H4 (cell line): ENCODE measurements at regions not wholly inside any gene's neighbourhood (a gene's known extent, or its start where the extent isn't known, plus 50 kb on each side); places are given as distances from the start of the nearest gene placed in this dataset.
"Not testable (repeated sequence)": the region's sequence is repeated elsewhere in the genome, so short reads cannot be mapped to it uniquely, and the experiment has no call there.

ENCODE experiments used
- DNase-seq: peaks from one replicate; pipeline ENCODE4 v3.0.0-alpha.2; 2015; ENCODE audit warnings: low spot score

DNA sequence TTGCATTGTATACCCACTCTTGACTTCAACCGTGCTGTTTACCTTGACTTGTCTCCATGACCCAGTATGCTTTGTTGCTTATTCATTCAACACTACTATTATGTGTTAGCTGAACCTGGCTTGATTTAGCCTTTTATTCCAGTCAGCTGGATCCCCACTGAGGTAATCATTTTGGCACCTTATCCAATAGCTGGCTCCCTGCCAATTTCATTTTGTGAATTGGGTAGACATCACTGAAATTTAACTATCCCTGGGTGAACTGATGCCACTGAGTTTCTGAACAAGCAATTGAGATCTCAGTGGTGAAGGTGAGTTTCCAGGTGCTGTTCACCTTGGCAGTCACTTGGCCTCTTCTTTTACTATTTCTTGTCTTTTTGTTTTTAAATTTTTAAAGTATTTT, 584.3 kb downstream of the ADCYAP1 start:
- no peak for DNase-seq

GRCh38 chr18:1495387-1495786, 590.7 kb downstream of the ADCYAP1 start:
- no peak for DNase-seq

- no peak for DNase-seq
Observed at GRCh38 chr18:1496096-1496495, 591.4 kb downstream of the ADCYAP1 start.

- no peak for DNase-seq
Observed at GRCh38 chr18:1498216-1498615, 593.5 kb downstream of the ADCYAP1 start.

- DNase-seq, result no peak
Observed at GRCh38 chr18:1499265-1499664, 594.6 kb downstream of the ADCYAP1 start.

- DNase-seq, result no peak
Observed at GRCh38 chr18:1503847-1504246, 599.2 kb downstream of the ADCYAP1 start.

DNA sequence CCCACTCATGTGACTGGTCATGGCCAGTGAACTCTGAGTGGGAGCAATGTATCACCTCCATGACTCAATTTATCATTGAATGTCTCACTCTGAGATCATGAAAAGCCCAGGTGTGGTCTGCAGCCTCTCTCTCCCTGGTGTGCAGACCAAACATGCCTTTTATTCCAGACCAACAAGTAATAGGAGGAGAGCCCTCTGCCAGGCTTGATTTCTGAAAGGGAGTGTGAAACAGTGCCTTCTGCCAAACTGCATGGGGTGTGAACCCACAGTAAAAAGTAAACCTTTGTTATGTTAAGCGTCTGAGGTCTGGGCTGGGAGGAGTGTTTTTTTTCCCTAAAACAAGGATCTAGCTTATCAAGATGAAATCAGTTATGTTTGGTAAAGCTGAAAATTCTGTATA, 601.2 kb downstream of the ADCYAP1 start:
- DNase-seq, result no peak

DNA sequence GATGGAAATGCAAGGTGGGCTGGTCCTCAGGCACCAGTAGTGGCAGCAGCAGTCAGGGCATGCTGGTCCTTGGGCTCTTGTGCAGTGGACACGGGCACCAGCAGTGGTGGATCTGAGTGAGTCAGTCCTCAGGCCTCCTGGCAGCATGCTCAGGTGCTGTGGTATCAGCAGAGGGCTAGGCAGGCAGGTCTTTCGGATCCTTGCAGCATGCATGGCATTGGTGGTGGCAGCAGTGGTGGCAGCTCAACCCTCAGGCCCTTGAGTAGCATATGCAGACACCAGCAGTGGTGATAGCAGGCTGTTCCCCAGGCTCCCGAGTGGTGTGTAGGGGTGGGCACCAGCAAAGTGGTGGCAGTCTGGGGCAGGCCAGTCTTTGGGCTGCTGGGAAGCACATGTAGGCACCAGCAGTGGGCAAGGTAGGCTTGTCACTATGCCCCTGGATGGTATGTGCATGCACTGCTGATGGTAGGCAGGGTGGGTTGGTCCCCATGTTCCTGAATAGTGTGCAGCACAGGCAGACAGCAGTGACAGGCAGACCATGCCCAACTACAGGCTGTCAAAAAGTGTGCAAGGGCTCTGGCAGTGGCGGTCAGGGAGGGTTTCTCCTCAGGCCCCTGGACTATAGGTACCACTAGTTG, 606.0 kb downstream of the ADCYAP1 start:
- no peak for DNase-seq

GRCh38 chr18:1511619-1512311, 607.1 kb downstream of the ADCYAP1 start:
- DNase-seq, result no peak

DNA sequence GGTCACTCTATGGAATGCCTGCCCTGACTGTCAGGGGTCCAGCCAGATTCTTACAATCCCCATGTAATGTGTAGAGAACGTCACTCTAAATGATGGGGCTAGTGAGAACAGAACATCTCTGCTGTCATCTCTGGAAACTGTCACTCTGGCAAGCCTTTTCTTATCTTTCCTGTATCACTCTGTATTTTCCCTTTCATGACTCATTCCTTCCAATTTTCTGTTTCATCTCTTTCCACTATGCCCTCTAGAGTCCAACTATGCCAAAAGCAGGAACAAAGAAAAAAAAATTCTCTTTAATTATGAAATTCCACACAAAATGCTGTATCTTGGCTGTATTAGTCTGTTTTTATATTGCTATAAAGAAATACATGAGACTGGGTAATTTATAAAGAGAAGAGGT, 608.8 kb downstream of the ADCYAP1 start:
- DNase-seq, result no peak

DNA sequence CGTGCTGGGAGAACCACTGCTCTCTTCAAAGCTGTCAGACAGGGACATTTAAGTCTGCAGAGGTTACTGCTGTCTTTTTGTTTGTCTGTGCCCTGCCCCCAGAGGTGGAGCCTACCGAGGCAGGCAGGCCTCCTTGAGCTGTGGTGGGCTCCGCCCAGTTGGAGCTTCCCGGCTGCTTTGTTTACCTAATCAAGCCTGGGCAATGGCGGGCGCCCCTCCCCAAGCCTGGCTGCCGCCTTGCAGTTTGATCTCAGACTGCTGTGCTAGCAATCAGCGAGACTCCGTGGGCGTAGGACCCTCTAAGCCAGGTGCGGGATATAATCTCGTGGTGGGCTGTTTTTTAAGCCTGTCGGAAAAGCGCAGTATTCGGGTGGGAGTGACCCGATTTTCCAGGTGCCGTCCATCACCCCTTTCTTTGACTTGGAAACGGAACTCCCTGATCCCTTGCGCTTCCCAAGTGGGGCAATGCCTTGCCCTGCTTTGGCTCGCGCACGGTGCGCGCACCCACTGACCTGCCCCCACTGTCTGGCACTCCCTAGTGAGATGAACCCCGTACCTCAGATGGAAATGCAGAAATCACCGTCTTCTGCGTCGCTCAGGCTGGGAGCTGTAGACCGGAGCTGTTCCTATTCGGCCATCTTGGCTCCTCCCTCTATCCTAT, 617.0 kb downstream of the ADCYAP1 start:
- DNase-seq, result not testable (repeated sequence)

GRCh38 chr18:1522249-1522615, 617.6 kb downstream of the ADCYAP1 start:
- no peak for DNase-seq

GRCh38 chr18:1526991-1527390, 622.3 kb downstream of the ADCYAP1 start:
- DNase-seq, result no peak

GRCh38 chr18:1527805-1528204, 623.1 kb downstream of the ADCYAP1 start:
- no peak for DNase-seq

DNA sequence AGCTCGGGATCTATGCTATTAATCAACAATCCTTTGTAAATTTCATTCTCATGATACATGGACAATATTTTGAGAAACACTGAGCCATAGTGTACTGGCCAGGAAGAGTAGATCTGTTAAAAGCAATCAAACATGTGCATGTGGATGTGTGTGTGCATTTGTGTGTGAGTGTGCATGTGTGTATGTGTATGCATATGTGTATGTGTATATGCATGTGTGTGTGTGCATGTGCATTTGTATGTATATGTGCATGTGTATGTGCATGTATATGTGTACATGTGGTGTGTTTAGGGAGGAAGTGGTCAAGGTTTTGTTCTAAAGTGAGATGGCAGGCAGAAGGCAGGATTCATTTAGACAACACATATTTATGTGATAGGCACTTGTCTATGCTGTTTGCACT, 623.8 kb downstream of the ADCYAP1 start:
- no peak for DNase-seq

GRCh38 chr18:1528964-1529509, 624.4 kb downstream of the ADCYAP1 start:
- DNase-seq, result no peak

GRCh38 chr18:1530650-1531049, 626.0 kb downstream of the ADCYAP1 start:
- DNase-seq, result no peak

- DNase-seq, result no peak
Observed at GRCh38 chr18:1539276-1539675, 634.6 kb downstream of the ADCYAP1 start.

DNA sequence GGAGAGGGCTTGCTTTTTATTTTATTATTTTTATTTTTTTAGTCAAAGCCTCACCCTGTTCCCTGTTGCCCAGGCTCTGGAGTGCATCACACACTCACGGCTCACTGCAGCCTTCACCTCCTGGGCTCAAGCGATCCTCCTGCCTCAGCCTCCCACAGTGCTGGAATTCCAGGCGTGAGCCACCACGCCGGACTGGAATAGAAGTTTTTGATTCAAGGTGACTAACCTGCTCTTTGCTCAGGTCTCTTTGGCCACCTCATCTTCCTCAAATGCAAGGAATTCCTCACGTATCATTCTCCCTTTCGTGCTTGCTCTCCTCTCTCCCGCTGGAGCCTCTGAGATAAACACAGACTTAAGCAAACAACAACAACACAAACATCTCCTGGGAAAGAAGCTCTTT, 636.8 kb downstream of the ADCYAP1 start:
- no peak for DNase-seq

DNA sequence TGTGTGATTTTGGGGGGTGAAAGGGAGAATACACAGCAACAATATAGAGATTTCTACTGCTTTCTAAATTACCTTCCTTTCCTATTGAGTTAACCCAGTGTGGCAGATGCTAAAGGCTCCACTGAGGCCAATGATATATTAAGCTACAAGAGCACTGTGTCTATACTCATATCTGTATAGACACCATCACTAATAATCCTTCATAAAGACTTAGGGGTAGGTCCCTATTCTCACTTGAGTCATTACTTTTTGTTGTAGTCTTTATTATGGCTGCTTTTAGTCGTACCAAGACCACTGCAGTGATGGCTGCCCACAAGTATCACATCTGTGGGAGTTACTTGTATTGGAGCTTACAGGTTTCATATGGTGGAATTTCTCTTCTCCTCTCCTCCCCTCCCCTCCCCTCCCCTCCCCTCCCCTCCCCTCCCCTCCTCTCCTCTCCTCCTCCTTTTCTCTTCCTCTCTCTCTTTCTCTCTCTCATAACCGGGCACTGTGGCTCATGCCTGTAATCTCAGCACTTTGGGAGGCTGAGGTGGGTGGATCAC, 637.6 kb downstream of the ADCYAP1 start:
- DNase-seq, result no peak

DNA sequence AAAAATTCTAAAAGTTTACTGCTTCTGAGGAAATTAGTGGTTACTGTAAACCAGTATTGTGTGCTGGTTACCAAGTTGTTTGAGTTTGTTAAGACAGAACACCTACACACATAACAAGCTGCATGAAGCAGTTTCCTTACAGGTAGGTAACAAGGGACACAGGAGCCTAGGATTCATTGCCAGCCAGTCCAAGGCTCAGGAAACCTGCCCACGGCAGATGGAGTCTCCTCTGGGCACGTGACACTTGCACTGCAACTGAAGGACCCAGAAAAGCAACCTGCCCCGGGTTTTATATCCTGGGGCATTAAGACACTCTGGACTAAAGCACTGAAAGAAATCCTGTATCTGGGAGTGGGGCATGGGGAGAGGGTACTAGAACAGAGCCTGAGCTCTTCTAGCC, 639.3 kb downstream of the ADCYAP1 start:
- DNase-seq, result no peak

DNA sequence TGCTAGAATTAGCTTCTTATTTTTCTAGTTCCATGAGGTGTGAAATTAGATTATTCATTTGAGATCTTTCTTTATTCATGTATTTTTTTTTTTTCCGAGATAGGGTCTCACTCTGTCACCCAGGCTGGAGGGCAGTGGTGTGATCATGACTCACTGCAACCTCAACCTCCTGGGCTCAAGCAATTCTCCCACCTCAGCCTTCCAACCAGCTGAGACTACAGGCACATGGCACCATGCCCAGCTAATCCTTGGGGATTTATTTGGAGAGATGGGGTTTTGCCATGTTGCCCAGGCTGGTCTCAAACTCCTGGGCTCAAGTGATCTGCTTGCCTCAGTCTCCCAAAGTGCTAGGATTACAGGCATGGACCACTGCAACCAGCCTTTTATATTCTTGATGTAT, 653.0 kb downstream of the ADCYAP1 start:
- DNase-seq, result not testable (repeated sequence)

DNA sequence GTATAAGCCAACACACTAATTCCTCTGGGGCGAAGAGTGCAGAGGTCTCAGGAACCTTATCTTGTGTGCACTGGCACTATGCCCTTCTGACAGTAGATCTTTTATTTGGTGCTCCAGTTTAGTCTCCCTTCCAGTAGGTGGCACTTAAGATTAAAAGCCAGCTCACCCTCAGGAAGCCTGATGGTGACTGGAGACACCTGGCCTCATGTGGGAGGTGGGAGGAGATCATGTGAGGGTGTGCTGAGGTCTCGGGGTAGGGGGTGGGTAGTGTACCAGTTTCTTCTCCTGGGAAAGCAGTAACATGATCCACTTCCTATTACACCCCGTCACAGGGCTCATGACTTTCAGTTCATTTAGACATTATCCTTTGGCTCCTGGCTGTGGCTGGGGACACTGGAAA, 654.9 kb downstream of the ADCYAP1 start:
- DNase-seq, result peak; percentile 5
